K562 (cell line): ENCODE measurements at regions not wholly inside any gene's neighbourhood (a gene's known extent, or its start where the extent isn't known, plus 50 kb on each side); places are given as distances from the start of the nearest gene placed in this dataset.

Experiments
- ATAC-seq: fragments of 200-7000 bp; cut with Tn5 transposase; 3 replicates; pipeline ENCODE4 v1.9.1; 2020; ENCODE audit warnings: moderate library complexity
- BruUV-seq: library from RNA; stranded (reverse); fragments of 400-500 nt; replicated peaks from 2 replicates; lab custom pipeline; 2021; lab: Mats Ljungman, UMichigan
- CTCF ChIA-PET: fragments of 300-600 bp; formaldehyde crosslinking; extraction: SDS; loops from one replicate; lab custom pipeline; 2021; ENCODE audit warnings: low intra/inter-chr PET ratio; lab: Yijun Ruan, JAX
- POLR2A ChIA-PET: fragments of 300-600, 350-650 bp; sonication (Branson Sonifier 250); formaldehyde crosslinking; extraction: SDS; loops from one replicate; lab custom pipeline; 2021; ENCODE audit warnings: antibody characterized with exemption, inconsistent platforms; lab: Yijun Ruan, JAX
- DNase-seq, 4 experiments: peaks; one replicate each; pipeline versions ENCODE4 v3.0.0 to v3.0.0-alpha.2; 2011 to 2018; ENCODE audit warnings: low spot score in 3 of 4, mixed read lengths in 3 of 4; ENCODE audit errors: extremely low read depth in 1 of 4
- FAIRE-seq: peaks from 2 replicates; lab custom pipeline; 2011; peaks lifted over from hg19 to GRCh38; lab: Jason Lieb, UNC
- H2AFZ ChIP-seq: 2 replicates; pipeline ENCODE4 v1.6.0; 2011; ENCODE audit warnings: low read depth, low read length, control low read depth, inconsistent platforms
- H3K27ac ChIP-seq: fragments of 200-600 bp; 3 replicates; pipeline ENCODE4 v1.8.0; 2011; ENCODE audit warnings: low read depth, mild to moderate bottlenecking, control low read depth, inconsistent platforms, low read length, moderate library complexity, mixed read lengths; ENCODE audit errors: extremely low read depth
- H3K27me3 ChIP-seq, 2 experiments: fragments of 300-600 bp in 1 of 2; 2 replicates in 1 of 2; 3 replicates in 1 of 2; pipeline versions ENCODE4 v1.6.0 to v1.8.0; 2011; ENCODE audit warnings: inconsistent platforms in 2 of 2, low read length in 2 of 2, mild to moderate bottlenecking in 1 of 2, mixed read lengths in 1 of 2, moderate library complexity in 1 of 2; ENCODE audit not compliant: control insufficient read depth in 2 of 2, insufficient read depth in 2 of 2
- H3K36me3 ChIP-seq: fragments of 300-600 bp; 3 replicates; pipeline ENCODE4 v1.8.0; 2011; ENCODE audit warnings: mild to moderate bottlenecking, low read length, inconsistent platforms; ENCODE audit not compliant: control insufficient read depth, insufficient read depth
- H3K4me1 ChIP-seq, 2 experiments: fragments of 200-600 bp in 1 of 2; replicated peaks in 1 of 2; 2 replicates in 1 of 2; 3 replicates in 1 of 2; pipeline versions ENCODE4 v1.5.1 to v1.8.0; 2011; ENCODE audit warnings: inconsistent platforms in 2 of 2, low read length in 2 of 2, mild to moderate bottlenecking in 1 of 2, mixed read lengths in 1 of 2, moderate library complexity in 1 of 2; ENCODE audit not compliant: control insufficient read depth in 2 of 2, insufficient read depth in 2 of 2
- H3K4me2 ChIP-seq: 2 replicates; pipeline ENCODE4 v1.6.1; 2011; ENCODE audit warnings: low read length, control low read depth, inconsistent platforms, mixed read lengths; ENCODE audit not compliant: insufficient read depth
- H3K4me3 ChIP-seq: fragments of 200-600 bp; sonication (generic), shearing (Covaris generic); 2 replicates; pipeline ENCODE4 v1.5.1; 2016; ENCODE audit warnings: control low read depth, inconsistent platforms
- H3K79me2 ChIP-seq: fragments of 200-600 bp; 3 replicates; pipeline ENCODE4 v1.8.0; 2011; ENCODE audit warnings: low read length, inconsistent platforms; ENCODE audit not compliant: control insufficient read depth, insufficient read depth
- H3K9ac ChIP-seq, 2 experiments: 2 replicates each; pipeline versions ENCODE4 v1.6.0 to v1.6.1; 2011; ENCODE audit warnings: low read depth in 2 of 2, low read length in 2 of 2, control low read depth in 1 of 2, inconsistent platforms in 1 of 2, mild to moderate bottlenecking in 1 of 2, mixed read lengths in 1 of 2; ENCODE audit not compliant: insufficient read depth in 1 of 2
- H3K9me1 ChIP-seq: one replicate; pipeline ENCODE4 v1.6.0; 2011; ENCODE audit warnings: inconsistent platforms, mild to moderate bottlenecking, low read length, moderate library complexity; ENCODE audit not compliant: control insufficient read depth, insufficient read depth
- H3K9me3 ChIP-seq: replicated peaks from 2 replicates; pipeline ENCODE4 v1.5.1; 2011; ENCODE audit warnings: low read depth, low read length, inconsistent platforms; ENCODE audit not compliant: control insufficient read depth, insufficient read depth
- H4K20me1 ChIP-seq: replicated peaks from 2 replicates; pipeline ENCODE4 v1.6.1; 2011; ENCODE audit warnings: low read length, inconsistent platforms, mixed read lengths; ENCODE audit not compliant: control insufficient read depth, insufficient read depth
- ARID2 ChIP-seq: fragments of 450-650 bp; IDR thresholded peaks from 2 replicates; pipeline ENCODE4 v1.6.1; 2017; ENCODE audit warnings: antibody characterized with exemption, mild to moderate bottlenecking
- ARNT ChIP-seq, 2 experiments: fragments of 450-650 bp; IDR thresholded peaks; 2 replicates each; pipeline ENCODE4 v1.6.1; 2016; ENCODE audit warnings: mild to moderate bottlenecking in 1 of 2
- BACH1 ChIP-seq: fragments of 200-800 bp; sonication (Bioruptor generic); IDR thresholded peaks from 2 replicates; pipeline ENCODE4 v1.6.1; 2016; ENCODE audit warnings: missing genetic modification characterization, missing compliant biosample characterization
- CBFA2T2 ChIP-seq: fragments of 450-650 bp; conservative IDR thresholded peaks from 2 replicates; pipeline ENCODE4 v1.6.1; 2017; ENCODE audit warnings: mild to moderate bottlenecking
- POLR3G ChIP-seq: IDR thresholded peaks from 2 replicates; pipeline ENCODE4 v1.6.1; 2011; ENCODE audit not compliant: insufficient read length, insufficient replicate concordance; ENCODE audit errors: extremely low read depth
- RFX5 ChIP-seq: IDR thresholded peaks from 2 replicates; pipeline ENCODE4 v1.6.1; 2011; ENCODE audit warnings: low read depth, mild to moderate bottlenecking, improper control_type of control experiment, low read length
- SMAD1 ChIP-seq: fragments of 150-350 bp; IDR thresholded peaks from 2 replicates; pipeline ENCODE4 v1.6.1; 2014; ENCODE audit warnings: low read length, low read depth; ENCODE audit not compliant: partially characterized antibody
- SMARCA4 ChIP-seq: fragments of 450-650 bp; IDR thresholded peaks from 2 replicates; pipeline ENCODE4 v1.6.1; 2016
- SP2 ChIP-seq: IDR thresholded peaks from 2 replicates; pipeline ENCODE4 v1.6.1; 2011; ENCODE audit warnings: mild to moderate bottlenecking, low read depth, low read length, moderate library complexity; ENCODE audit not compliant: poor library complexity, severe bottlenecking; ENCODE audit errors: extremely low read depth
- TAF15 ChIP-seq: fragments of 200-400 bp; formaldehyde crosslinking; IDR thresholded peaks from 2 replicates; pipeline ENCODE4 v1.6.1; 2017; ENCODE audit warnings: mild to moderate bottlenecking, low read depth, low read length, moderate library complexity
- TFAM ChIP-seq: fragments of 250-450 bp; sonication (Bioruptor Pico); conservative IDR thresholded peaks from 2 replicates; pipeline ENCODE4 v1.5.0; 2021; ENCODE audit warnings: mild to moderate bottlenecking, moderate library complexity
- ZFP1 ChIP-seq: fragments of 450-650 bp; formaldehyde crosslinking; IDR thresholded peaks from 2 replicates; pipeline ENCODE4 v1.4.0; 2020; ENCODE audit warnings: mild to moderate bottlenecking, mixed read lengths
- ZNF311 ChIP-seq: fragments of 250-450 bp; sonication (Bioruptor Pico); IDR thresholded peaks from 2 replicates; pipeline ENCODE4 v1.4.0; 2020; ENCODE audit warnings: mild to moderate bottlenecking, moderate library complexity
- ZNF316 ChIP-seq: fragments of 450-650 bp; IDR thresholded peaks from 2 replicates; pipeline ENCODE4 v1.6.1; 2016
- ZNF41 ChIP-seq: fragments of 250-450 bp; sonication (Bioruptor Pico); conservative IDR thresholded peaks from 2 replicates; pipeline ENCODE4 v1.4.0; 2020; ENCODE audit warnings: mild to moderate bottlenecking
- WGBS: fragments of 100-300 bp; shearing (Covaris generic); methylation state at CpG from one replicate; pipeline ENCODE4 v1.1.6; 2016; ENCODE audit warnings: low coverage, mixed read lengths; ENCODE audit not compliant: insufficient coverage; ENCODE audit errors: missing lambda C conversion rate; 5-methylcytosine and 5-hydroxymethylcytosine counted together
- in situ Hi-C: fragments of 300-500 bp; cut with MboI; formaldehyde crosslinking; loops from 4 replicates; pipeline ENCODE4 v1.15.0; 2018; ENCODE audit warnings: inconsistent platforms, mixed read lengths
- intact Hi-C: fragments of 100-400 bp; cut with micrococcal nuclease; formaldehyde crosslinking; loops from 2 replicates; pipeline ENCODE4 v1.14.2; 2022
- TF ChIP-seq, protein P1 (sequence below): sonication (generic); formaldehyde crosslinking; IDR thresholded peaks from 2 replicates; pipeline ENCODE4 v1.8.1; 2023; ENCODE audit warnings: mild to moderate bottlenecking, missing genetic modification reagents
- TF ChIP-seq, protein P2 (sequence below): sonication (generic); formaldehyde crosslinking; IDR thresholded peaks from 2 replicates; pipeline ENCODE4 v1.8.0; 2022; ENCODE audit warnings: mild to moderate bottlenecking, missing genetic modification reagents

DNA sequence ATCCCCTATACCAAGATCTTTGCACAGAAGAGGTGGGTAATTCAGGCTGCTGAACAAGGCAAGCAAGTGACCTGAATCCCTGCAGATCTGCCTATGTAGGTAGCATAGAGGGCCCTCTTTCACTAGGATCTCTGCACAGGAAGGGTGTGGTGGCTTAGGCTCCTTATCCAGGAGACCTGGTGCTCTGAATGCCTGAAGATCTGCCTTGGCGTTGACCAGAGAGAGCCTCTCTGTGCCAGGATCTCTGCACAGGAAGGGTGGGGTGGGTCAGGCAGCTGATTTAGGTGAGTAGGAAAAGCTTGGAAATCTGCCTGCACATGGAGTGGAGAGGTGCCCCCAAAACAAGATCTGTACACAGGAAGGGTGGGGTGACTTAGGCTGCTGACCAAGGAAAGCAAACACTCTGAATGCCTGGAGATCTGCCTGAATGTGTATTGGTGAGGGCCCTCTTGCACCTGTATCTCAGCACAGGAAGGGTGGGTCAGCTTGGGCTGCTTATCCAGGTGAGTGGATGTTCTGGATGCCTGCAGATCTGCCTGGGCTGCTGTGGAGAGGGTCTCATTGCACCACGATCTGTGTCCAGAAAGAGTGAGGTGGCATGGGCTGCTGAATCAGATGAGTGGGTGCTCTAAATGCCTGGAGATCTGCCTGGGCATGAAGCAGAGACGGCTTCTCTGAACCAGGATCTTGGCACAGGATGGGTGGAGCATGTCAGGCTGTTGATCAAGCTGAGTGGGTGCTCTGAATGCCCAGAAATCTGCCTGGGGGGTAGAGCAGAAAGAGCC is 365.9 kb downstream of the DMAC1 start (continued):
- TF ChIP-seq, protein P1, sequence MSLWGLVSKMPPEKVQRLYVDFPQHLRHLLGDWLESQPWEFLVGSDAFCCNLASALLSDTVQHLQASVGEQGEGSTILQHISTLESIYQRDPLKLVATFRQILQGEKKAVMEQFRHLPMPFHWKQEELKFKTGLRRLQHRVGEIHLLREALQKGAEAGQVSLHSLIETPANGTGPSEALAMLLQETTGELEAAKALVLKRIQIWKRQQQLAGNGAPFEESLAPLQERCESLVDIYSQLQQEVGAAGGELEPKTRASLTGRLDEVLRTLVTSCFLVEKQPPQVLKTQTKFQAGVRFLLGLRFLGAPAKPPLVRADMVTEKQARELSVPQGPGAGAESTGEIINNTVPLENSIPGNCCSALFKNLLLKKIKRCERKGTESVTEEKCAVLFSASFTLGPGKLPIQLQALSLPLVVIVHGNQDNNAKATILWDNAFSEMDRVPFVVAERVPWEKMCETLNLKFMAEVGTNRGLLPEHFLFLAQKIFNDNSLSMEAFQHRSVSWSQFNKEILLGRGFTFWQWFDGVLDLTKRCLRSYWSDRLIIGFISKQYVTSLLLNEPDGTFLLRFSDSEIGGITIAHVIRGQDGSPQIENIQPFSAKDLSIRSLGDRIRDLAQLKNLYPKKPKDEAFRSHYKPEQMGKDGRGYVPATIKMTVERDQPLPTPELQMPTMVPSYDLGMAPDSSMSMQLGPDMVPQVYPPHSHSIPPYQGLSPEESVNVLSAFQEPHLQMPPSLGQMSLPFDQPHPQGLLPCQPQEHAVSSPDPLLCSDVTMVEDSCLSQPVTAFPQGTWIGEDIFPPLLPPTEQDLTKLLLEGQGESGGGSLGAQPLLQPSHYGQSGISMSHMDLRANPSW (CRISPR knock-in tag), result no peak
- TF ChIP-seq ARID2 (no peak), SP2 (no peak), CBFA2T2 (no peak), BACH1 (no peak), SMARCA4 (no peak), ZFP1 (CRISPR knock-in tag) (no peak)

DNA sequence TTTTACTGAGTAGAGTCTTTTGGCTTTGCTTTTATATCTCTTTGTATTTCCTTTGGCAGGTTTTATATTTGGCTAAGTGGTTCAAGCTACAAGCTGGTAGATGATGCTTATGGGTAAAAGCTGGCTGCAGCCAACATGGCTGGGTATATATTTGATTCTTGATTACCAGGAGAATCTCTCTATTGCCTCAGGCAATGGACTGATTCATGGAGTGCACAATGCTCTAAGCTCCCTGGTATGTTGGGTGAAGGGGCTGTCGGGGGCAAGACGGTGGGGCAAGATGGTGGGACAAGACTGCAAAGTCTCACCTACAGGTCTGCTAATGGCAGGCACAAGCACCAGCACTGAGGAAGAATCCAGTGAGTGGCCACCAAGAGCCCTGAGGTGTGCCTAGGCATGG is 366.6 kb downstream of the DMAC1 start:
- ATAC-seq (no peak), FAIRE-seq (no peak), DNase-seq (no peak)
- WGBS, result 0% methylated on average over 2 of the region's 2 CpGs
- Histone ChIP-seq H3K4me1 (no peaks in the 10 kb centered on the region), H3K4me3 (no peak overlapping the region), H3K79me2 (no peaks in the 10 kb centered on the region), H4K20me1 (no peaks in the 10 kb centered on the region), H3K27ac (no peak overlapping the region), H3K9me1 (no peaks in the 10 kb centered on the region), H3K9ac (no peak overlapping the region), H3K36me3 (no peaks in the 10 kb centered on the region), H2AFZ (no peak overlapping the region), H3K27me3 (no peaks in the 10 kb centered on the region), H3K9me3 (no peaks in the 10 kb centered on the region), H3K4me2 (no peak overlapping the region)
- POLR2A ChIA-PET, result no interaction called here
- CTCF ChIA-PET, result no interaction called here
- in situ Hi-C loops, result no loop called here
- no TSS peak for BruUV-seq
- intact Hi-C loops, result no loop called here
- TF ChIP-seq POLR3G (no peak), TAF15 (no peak), SMAD1 (no peak), ZNF41 (no peak), TFAM (no peak), ZNF316 (no peak), ZNF311 (CRISPR knock-in tag) (no peak), ARNT (IDR thresholded peaks at IDR 0.05) (no peak), RFX5 (no peak)
- TF ChIP-seq, protein P2, sequence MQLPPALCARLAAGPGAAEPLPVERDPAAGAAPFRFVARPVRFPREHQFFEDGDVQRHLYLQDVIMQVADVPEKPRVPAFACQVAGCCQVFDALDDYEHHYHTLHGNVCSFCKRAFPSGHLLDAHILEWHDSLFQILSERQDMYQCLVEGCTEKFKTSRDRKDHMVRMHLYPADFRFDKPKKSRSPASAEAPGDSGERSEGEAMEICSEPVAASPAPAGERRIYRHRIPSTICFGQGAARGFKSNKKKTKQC, result no peak
